Effector memory CD8-positive, alpha-beta T cell (primary cell): ENCODE measurements at regions not wholly inside any gene's neighbourhood (a gene's known extent, or its start where the extent isn't known, plus 50 kb on each side); places are given as distances from the start of the nearest gene placed in this dataset.

Source experiments
- ATAC-seq: fragments of 150-1000 bp; cut with Tn5 transposase; replicated peaks from 2 replicates; pipeline ENCODE4 v1.10.0; 2021; ENCODE audit warnings: mild to moderate bottlenecking, moderate library complexity
- DNase-seq, 3 experiments: peaks; one replicate each; pipeline ENCODE4 v3.0.0; 2021
- H3K27ac Mint-ChIP-seq, 2 donors: one replicate each; pipeline ENCODE4 v1.8.0; 2022; ENCODE audit warnings: mild to moderate bottlenecking in 2 of 2, mixed read lengths in 2 of 2, moderate library complexity in 2 of 2
- H3K27me3 Mint-ChIP-seq, 2 donors: one replicate each; pipeline ENCODE4 v1.8.0; 2022; ENCODE audit warnings: mixed read lengths in 2 of 2
- H3K36me3 Mint-ChIP-seq: one replicate; pipeline ENCODE4 v1.8.0; 2022; ENCODE audit warnings: mild to moderate bottlenecking, moderate library complexity, mixed read lengths; ENCODE audit not compliant: insufficient read depth
- H3K4me1 Mint-ChIP-seq, 2 donors: one replicate each; pipeline ENCODE4 v1.8.0; 2022; ENCODE audit warnings: low read depth in 2 of 2, mixed read lengths in 2 of 2
- H3K4me3 Mint-ChIP-seq, 2 donors: one replicate each; pipeline ENCODE4 v1.8.0; 2022; ENCODE audit warnings: mild to moderate bottlenecking in 2 of 2, mixed read lengths in 2 of 2, moderate library complexity in 2 of 2
- H3K9me3 Mint-ChIP-seq, 2 donors: one replicate each; pipeline ENCODE4 v1.8.0; 2022; ENCODE audit warnings: mixed read lengths in 2 of 2

- Mint-ChIP-seq H3K27ac (no peak overlapping the region), H3K4me1 (no peaks in the 10 kb centered on the region), H3K9me3 (no peaks in the 10 kb centered on the region), H3K27me3 (peaks cover 9 to 14% of the 10 kb centered on the region in 2 donors), H3K4me3 (no peak overlapping the region), H3K36me3 (no peaks in the 10 kb centered on the region)
- no peak for ATAC-seq
- DNase-seq: no peak
These were observed 253.4 kb upstream of the GPRIN3 start for GRCh38 chr4:89561048-89561447.

DNA sequence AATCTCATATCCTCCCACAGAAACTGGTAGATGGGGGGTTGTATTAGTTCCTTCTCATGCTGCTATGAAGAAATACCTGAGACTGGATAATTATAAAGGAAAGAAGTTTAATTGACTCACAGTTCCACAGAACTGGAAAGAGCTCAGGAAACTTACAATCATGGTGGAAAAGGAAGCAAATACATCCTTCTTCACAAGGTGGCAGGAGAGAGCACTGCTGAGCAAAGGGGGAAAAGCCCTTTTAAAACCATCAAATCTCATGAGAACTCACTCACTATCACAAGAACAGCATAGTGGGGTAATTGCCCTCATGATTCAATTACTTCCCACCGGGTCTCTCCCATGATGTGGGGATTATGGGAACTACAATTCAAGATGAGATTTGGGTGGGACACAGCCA lies 250.5 kb upstream of the GPRIN3 start:
- no peaks in the 10 kb centered on the region for H3K9me3 Mint-ChIP-seq
- H3K27me3 Mint-ChIP-seq: peaks cover 9 to 14% of the 10 kb centered on the region in 2 donors
- no peaks in the 10 kb centered on the region for H3K4me1 Mint-ChIP-seq
- DNase-seq (no peak), ATAC-seq (no peak)
- H3K4me3 Mint-ChIP-seq: no peak overlapping the region
- no peak overlapping the region for H3K27ac Mint-ChIP-seq
- H3K36me3 Mint-ChIP-seq: no peaks in the 10 kb centered on the region

DNA sequence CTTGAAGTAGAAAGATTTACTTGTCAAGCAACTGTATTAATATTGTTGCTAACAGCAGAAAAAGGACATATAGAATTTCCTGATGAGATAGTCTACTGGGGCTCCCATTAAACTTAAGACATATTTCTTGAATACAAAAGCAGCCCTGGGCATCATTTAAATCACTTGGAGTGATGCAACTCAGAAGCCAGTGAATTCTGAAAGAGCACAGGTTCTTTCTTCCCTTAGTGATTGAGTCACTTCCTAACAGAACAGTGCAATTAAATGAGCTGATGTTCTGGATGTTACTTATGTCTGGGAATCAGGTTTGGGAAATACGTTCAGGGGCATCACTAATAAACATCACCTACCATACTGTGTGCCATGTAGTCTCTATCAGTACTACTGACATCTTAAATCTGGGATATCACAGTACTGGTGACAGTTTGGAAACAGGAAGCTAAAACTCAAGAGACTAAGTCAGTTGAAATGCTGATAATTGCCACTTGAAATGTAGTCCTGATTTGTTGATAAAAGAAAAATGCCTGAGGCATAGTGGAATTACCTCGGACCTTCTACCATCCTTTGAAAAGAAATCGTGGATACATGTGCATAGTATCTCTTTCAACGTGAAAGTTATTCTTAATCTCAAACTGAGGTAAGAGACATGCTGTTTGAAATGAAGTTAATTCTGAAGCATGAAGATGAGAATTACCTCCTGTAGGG lies 249.2 kb upstream of the GPRIN3 start:
- no peaks in the 10 kb centered on the region for H3K4me1 Mint-ChIP-seq
- ATAC-seq (no peak), DNase-seq (no peak)
- no peak overlapping the region for H3K27ac Mint-ChIP-seq
- no peak overlapping the region for H3K4me3 Mint-ChIP-seq
- no peaks in the 10 kb centered on the region for H3K36me3 Mint-ChIP-seq
- peaks cover 9 to 14% of the 10 kb centered on the region in 2 donors for H3K27me3 Mint-ChIP-seq
- no peaks in the 10 kb centered on the region for H3K9me3 Mint-ChIP-seq

DNA sequence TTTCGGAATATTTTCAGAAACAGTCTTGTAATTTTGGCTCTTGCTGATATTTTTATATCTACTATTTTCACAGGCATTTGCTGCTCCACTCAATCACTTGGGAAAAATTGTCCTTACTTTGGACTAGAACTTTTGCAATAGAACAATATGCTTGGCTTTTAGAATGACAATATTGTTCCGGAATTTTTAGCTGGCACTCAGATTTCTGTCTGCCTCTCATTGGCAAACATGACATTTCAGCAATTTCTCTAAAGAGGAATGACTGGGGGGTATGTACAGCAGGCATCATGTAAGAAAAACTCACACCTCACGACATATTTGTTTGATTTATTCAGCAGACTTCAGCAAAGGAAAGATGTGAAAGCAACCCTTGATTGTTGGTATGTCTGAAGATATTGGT lies 243.6 kb upstream of the GPRIN3 start:
- Mint-ChIP-seq H3K9me3 (no peaks in the 10 kb centered on the region), H3K4me3 (no peak overlapping the region), H3K27ac (no peak overlapping the region), H3K4me1 (no peaks in the 10 kb centered on the region), H3K36me3 (no peaks in the 10 kb centered on the region), H3K27me3 (no peaks in the 10 kb centered on the region)
- no peak for DNase-seq
- no peak for ATAC-seq

DNA sequence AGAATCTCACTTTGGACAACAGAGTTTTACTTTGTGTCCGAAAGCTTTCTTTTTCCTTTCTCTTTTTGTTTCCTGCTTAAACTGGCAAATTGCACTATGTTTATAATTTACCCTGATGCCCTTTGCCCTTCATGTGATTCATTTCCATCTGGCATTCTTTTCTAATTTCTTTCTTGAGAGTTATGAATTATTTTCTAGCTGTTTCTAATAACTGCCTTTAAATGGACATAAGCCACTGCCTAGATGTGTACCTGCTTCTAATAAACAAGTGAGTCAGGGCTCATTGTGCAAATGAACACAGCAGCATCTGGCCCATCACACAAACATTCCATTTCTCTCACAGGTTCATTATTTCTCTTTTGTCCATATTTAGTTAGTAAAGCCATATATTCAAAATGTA lies 242.3 kb upstream of the GPRIN3 start:
- no peak for ATAC-seq
- no peak for DNase-seq
- Mint-ChIP-seq H3K9me3 (no peaks in the 10 kb centered on the region), H3K36me3 (no peaks in the 10 kb centered on the region), H3K4me3 (no peak overlapping the region), H3K27ac (no peak overlapping the region), H3K27me3 (no peaks in the 10 kb centered on the region), H3K4me1 (no peaks in the 10 kb centered on the region)

- peaks cover 0 to 1% of the 10 kb centered on the region in 2 donors for H3K9me3 Mint-ChIP-seq
- H3K27me3 Mint-ChIP-seq: no peaks in the 10 kb centered on the region
- ATAC-seq (no peak), DNase-seq (no peak)
- H3K36me3 Mint-ChIP-seq: no peaks in the 10 kb centered on the region
- H3K4me1 Mint-ChIP-seq: no peaks in the 10 kb centered on the region
- no peak overlapping the region for H3K4me3 Mint-ChIP-seq
- no peak overlapping the region for H3K27ac Mint-ChIP-seq
These were observed 237.7 kb upstream of the GPRIN3 start for GRCh38 chr4:89545315-89545714.

DNA sequence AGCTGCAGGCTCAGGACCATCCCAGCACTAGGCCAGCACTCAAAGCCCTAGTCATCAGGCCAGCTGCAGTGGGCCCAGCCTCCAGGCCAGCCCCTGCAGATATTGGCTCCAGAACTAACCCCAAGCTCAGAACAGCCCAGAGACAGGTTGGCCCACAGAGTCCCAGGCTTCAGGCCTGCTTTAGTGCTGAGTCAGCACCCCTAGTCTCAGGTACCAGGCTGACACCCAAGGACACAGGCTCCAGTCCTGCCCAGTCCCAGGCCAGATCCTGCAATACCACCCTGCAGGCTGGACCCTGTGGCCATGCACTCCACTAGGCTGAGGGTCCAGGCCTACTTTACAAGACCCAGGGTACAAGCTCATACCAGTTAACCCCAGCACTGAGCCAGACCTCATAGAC lies 234.4 kb upstream of the GPRIN3 start:
- DNase-seq: no peak
- Mint-ChIP-seq H3K9me3 (peaks cover 0 to 1% of the 10 kb centered on the region in 2 donors), H3K4me3 (no peak overlapping the region), H3K4me1 (no peaks in the 10 kb centered on the region), H3K36me3 (no peaks in the 10 kb centered on the region), H3K27ac (no peak overlapping the region), H3K27me3 (no peaks in the 10 kb centered on the region)
- no peak for ATAC-seq

DNA sequence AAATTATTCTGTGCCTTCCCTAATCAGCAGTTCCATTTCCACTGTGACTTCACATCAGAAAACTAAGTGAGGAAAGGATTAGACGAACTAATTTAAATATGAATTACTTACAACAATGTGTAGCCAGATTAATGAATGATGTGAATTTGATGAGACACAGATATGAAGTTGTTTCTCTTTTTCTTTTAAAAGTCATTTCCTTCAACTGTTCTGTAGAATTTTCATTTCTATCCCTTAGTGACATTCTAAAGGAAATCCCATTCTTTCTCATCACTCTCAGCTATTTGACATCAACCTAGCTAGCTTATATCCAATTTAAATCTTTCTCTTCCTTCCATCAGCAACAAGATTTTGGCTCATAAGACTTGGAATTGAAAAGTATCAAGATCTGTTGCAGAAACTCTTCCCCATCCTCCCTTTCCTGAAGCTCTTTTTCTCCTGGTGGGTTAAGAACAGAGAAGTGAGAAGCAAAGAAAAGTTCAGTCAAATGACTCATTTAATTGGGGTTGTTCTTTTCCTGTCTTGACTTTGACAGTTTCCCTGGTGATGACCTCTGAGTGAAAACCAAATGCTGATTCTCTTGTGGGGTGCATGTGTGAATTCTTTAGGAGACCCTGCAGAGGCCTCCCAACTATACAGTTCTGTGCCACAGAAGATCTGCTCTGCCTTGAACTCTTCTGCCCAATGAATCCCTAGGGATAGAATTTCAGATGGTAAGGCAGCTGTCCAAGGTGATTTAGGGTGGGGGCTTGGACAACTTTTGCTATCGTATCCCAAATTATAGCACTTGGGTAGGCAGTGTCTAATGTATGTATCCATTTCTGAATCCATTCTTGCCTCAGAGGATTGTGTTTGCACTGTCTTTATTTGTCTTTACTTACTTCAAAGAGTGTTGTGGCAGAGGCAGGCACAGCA lies 232.5 kb upstream of the GPRIN3 start:
- H3K4me1 Mint-ChIP-seq: no peaks in the 10 kb centered on the region
- no peak overlapping the region for H3K27ac Mint-ChIP-seq
- peaks cover 0 to 1% of the 10 kb centered on the region in 2 donors for H3K9me3 Mint-ChIP-seq
- ATAC-seq (no peak), DNase-seq (no peak)
- no peaks in the 10 kb centered on the region for H3K36me3 Mint-ChIP-seq
- H3K4me3 Mint-ChIP-seq: no peak overlapping the region
- peaks cover 6 to 12% of the 10 kb centered on the region in 2 donors for H3K27me3 Mint-ChIP-seq

- DNase-seq: no peak
- no peak overlapping the region for H3K4me3 Mint-ChIP-seq
These were observed 231.8 kb upstream of the GPRIN3 start for GRCh38 chr4:89539374-89539773.

GRCh38 chr4:89538886-89539285 lies 231.3 kb upstream of the GPRIN3 start:
- H3K4me1 Mint-ChIP-seq: no peaks in the 10 kb centered on the region
- ATAC-seq (no peak), DNase-seq (no peak)
- H3K4me3 Mint-ChIP-seq: no peak overlapping the region
- H3K9me3 Mint-ChIP-seq: no peaks in the 10 kb centered on the region
- no peaks in the 10 kb centered on the region for H3K36me3 Mint-ChIP-seq
- H3K27ac Mint-ChIP-seq: no peak overlapping the region
- H3K27me3 Mint-ChIP-seq: peaks cover 6 to 17% of the 10 kb centered on the region in 2 donors

More at GRCh38 chr4:89539374-89539773, 231.8 kb upstream of the GPRIN3 start:
- Mint-ChIP-seq H3K36me3 (no peaks in the 10 kb centered on the region), H3K9me3 (peaks cover 0 to 1% of the 10 kb centered on the region in 2 donors), H3K27ac (no peak overlapping the region), H3K4me1 (no peaks in the 10 kb centered on the region), H3K27me3 (peaks cover 6 to 17% of the 10 kb centered on the region in 2 donors)
- no peak for ATAC-seq

DNA sequence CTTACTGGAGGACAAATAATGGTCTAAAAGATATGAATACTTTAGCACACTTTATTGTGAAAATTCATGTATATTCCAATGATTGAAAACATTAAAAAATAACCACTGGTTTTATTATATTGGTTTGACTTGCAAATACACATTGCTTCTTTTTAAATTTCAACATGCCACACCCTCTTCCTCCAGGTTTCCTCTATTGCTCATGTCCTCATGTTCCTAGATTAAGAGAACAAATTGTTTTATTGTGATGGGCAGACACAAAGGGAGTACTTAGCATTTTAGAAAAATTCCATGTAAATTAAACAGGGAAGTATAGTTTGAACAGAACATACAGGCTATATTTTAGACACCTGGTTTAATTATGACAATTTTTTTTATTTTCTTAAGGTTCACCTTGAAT lies 230.6 kb upstream of the GPRIN3 start:
- DNase-seq (no peak), ATAC-seq (no peak)
- Mint-ChIP-seq H3K4me3 (no peak overlapping the region), H3K27me3 (peaks cover 6 to 17% of the 10 kb centered on the region in 2 donors), H3K36me3 (no peaks in the 10 kb centered on the region), H3K9me3 (no peaks in the 10 kb centered on the region), H3K27ac (no peak overlapping the region), H3K4me1 (no peaks in the 10 kb centered on the region)

DNA sequence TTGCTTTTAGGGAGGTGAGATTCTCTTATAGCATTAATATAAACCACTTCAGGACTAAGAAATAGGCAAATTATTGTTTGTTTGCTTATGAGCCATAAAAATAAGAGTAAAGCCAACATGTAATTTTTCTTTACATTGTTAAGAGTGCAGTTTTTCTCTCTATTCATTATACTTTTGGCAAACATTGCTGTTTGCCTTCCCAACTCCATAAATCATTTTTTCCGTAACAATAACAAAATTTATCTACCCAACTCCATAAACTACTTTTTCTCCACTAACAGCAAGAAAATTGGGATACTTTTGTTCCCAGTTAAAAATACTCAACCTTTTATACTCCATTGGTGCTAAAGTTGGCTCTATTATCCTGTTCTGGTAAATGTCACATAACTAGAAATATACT lies 229.7 kb upstream of the GPRIN3 start:
- DNase-seq (no peak), ATAC-seq (no peak)
- Mint-ChIP-seq H3K4me1 (no peaks in the 10 kb centered on the region), H3K36me3 (no peaks in the 10 kb centered on the region), H3K4me3 (no peak overlapping the region), H3K27ac (no peak overlapping the region), H3K9me3 (no peaks in the 10 kb centered on the region), H3K27me3 (peaks cover 6 to 17% of the 10 kb centered on the region in 2 donors)

- Mint-ChIP-seq H3K27ac (no peak overlapping the region), H3K4me3 (no peak overlapping the region), H3K9me3 (no peaks in the 10 kb centered on the region), H3K4me1 (no peaks in the 10 kb centered on the region), H3K27me3 (peaks cover 6 to 17% of the 10 kb centered on the region in 2 donors), H3K36me3 (no peaks in the 10 kb centered on the region)
- ATAC-seq (no peak), DNase-seq (no peak)
These were observed 227.7 kb upstream of the GPRIN3 start for GRCh38 chr4:89535251-89535650.

GRCh38 chr4:89534356-89534755 lies 226.8 kb upstream of the GPRIN3 start:
- H3K27me3 Mint-ChIP-seq: peaks cover 6 to 17% of the 10 kb centered on the region in 2 donors
- no peak overlapping the region for H3K4me3 Mint-ChIP-seq
- no peak for DNase-seq

More at GRCh38 chr4:89534356-89534755, 226.8 kb upstream of the GPRIN3 start:
- H3K27ac Mint-ChIP-seq: no peak overlapping the region
- H3K9me3 Mint-ChIP-seq: no peaks in the 10 kb centered on the region
- H3K4me1 Mint-ChIP-seq: no peaks in the 10 kb centered on the region
- H3K36me3 Mint-ChIP-seq: no peaks in the 10 kb centered on the region
- no peak for ATAC-seq
